Bone marrow (tissue), 2 donors: ENCODE measurements at regions not wholly inside any gene's neighbourhood (a gene's known extent, or its start where the extent isn't known, plus 50 kb on each side); places are given as distances from the start of the nearest gene placed in this dataset.
A peak's percentile ranks its signal among the peaks of the same experiment; 100 is the strongest.

Experiments used
- DNase-seq, 2 donors: peaks; one replicate each; lab custom pipeline; 2025; lab: John Stamatoyannopoulos, UW

DNA sequence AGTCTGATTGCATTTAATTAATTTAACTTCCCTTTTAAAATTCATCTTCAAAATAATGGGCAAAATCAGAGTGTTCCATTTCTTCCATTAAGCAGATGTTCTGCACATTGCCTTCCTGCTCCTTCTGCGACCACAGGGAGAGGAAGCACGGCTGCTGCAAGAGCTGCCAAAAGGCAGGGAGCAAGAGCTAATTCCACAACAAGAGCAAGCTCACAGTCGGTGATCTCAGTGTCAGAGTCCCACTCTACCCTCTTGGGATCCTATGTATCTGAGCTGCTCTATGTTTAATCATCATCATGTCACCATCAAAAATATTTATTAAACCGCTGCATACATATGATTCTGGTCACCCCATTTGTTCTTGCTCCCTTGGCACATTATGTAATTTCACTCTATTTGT lies 255.3 kb upstream of the CAMK1G start:
- no peak for DNase-seq

- no peak for DNase-seq
These were observed 248.3 kb upstream of the CAMK1G start for GRCh38 chr1:209335178-209335577.

DNA sequence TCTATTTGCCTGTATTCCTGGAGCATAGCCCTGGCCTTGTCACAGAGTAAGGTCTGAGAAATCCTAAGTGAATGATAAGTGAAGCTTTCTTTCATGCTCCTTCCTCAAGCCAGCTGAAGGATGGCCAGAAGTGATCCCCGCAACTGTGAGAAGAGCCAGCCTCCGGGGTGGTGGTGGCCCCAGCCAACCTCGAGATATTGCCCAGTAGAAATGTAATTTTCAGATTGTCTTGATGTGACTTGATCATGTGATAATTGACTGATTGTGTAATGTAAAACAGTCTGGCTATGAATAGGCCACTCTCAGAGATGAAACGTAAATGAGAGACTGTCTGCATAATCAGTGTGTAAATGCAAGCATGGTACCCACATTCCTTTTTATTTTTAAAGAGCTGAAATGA lies 242.4 kb upstream of the CAMK1G start:
- DNase-seq: no peak

- no peak for DNase-seq
These were observed 241.7 kb upstream of the CAMK1G start for GRCh38 chr1:209341673-209342420.

DNA sequence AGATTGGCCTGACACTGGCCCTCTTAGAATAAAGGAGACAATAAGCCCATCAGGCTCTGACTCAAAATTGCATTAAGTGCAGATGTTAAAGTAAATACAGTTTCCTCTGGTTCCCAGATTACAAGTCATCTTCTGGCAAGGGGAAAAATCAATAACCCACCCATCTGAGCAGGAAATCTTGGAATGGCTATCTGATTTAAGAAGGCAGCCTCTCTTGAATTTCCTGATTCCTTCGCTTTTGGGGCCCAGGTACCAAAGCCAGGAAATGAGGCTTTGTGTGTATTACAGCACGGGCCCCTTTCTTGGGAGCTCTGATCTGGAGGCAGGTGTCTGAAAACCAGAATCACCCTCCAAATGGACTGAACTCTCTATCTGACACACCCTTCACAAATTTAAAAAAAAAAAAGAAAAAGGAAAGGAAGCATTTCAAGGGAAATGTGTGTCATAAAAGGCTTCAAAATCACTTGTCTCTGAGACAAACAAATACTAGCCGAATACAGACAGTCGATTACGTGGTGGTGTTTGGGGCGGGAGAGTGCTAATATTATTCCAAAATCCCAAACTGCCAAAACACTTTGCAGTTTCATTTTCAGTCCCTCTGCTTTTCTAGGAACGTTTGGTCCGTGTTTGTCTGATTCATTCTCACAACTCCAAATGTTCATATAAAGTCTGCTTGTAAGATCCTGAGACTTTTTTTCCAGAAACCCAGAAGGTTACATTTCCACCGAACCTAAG lies 240.9 kb upstream of the CAMK1G start:
- no peak for DNase-seq

GRCh38 chr1:209343511-209343910 lies 240.0 kb upstream of the CAMK1G start:
- no peak for DNase-seq

- DNase-seq: no peak
These were observed 239.4 kb upstream of the CAMK1G start for GRCh38 chr1:209344156-209344555.

GRCh38 chr1:209349363-209350308 lies 233.9 kb upstream of the CAMK1G start:
- no peak for DNase-seq

DNA sequence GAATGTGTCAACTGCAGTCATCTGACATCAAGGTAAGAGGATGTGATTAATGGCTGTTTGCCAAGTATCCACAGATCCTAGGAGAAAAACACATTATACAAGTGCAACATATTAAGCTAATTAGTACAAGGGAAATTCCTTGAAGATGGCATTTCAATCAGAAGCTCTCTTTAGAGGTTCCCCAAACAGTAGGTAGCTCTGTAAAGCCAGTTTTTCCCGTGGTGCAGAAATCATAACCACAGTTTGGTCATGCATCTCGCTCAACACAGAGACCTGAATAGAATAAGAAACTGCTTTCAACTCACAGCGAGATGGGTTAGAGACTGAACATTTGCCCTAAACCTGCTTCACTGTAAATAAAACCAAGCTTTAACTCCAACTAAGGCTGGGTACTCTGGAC lies 230.5 kb upstream of the CAMK1G start:
- DNase-seq: no peak

GRCh38 chr1:209354111-209354839 lies 229.2 kb upstream of the CAMK1G start:
- peak in 1 of 2 donors; percentile 36 for DNase-seq

DNA sequence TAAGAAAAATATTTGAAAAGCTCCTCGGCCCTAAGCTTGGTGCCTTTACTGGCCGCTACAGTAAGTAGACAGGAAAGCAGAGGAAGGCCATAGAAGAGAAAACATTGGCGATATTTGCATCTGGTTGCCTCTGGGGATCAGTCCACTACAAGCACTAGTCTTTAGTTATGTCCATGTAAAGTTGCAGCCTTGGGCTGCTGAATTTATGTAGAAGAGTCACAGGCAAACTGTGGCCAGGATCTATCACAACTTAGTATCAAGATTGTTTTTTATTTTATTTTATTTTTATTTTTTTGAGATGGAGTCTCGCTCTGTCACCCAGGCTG lies 228.7 kb upstream of the CAMK1G start:
- DNase-seq: no peak

DNA sequence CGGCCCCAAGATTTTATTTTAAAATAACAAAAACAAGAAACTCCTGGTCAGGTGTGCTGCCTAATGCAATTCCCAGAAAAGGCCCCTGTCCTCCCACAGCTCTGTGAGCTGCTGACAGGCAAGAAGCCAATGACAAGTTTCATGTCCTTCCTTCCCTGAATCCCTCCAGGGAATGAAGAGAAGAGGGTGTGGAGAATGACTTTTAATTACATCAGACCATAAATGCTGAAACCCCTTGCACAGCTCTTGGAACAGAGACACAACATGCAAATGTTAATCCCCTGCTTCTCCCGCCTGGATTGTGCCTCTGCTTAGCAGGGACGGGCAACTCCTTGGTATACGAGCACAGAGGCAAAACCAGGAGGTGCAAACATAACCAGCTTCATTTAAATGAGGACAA lies 228.1 kb upstream of the CAMK1G start:
- DNase-seq: no peak

DNA sequence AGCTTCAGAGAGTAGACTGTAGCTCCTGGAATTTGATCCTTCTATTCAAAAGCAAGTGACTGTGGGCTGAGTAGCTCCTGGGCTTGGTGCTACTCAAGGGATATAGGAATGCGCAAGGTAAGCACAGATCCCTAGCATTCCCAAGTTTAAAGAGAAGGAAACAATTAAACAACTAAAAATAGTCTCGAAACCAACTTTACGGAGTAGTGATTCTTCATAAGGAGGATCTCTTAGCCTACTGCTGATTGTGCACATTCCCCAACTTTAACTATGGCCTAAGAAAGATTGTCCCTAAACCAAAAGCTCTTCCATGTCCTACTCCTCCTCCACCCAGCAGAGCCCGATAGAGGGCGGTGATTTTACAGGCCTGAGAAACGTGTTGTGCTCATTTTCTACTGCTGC lies 226.5 kb upstream of the CAMK1G start:
- no peak for DNase-seq

DNA sequence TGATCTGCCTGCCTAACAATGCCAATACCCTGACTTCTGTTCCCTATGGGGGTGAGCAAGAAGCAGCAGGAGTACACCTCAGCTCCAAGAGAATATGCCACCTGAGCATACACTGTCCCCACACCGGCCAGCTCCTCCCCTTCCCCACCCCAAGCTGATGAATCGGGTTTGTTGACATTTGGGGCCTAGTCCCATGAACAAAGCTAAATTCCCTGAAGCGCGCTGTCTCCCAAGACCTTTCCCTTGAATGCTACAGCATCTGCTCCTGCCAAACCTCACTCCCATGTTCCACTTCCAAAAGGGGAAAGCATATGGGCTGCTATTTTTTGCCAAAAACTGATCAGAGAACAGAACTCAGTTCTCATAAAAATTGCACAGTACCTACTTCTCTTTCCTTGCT lies 220.4 kb upstream of the CAMK1G start:
- DNase-seq: no peak

DNA sequence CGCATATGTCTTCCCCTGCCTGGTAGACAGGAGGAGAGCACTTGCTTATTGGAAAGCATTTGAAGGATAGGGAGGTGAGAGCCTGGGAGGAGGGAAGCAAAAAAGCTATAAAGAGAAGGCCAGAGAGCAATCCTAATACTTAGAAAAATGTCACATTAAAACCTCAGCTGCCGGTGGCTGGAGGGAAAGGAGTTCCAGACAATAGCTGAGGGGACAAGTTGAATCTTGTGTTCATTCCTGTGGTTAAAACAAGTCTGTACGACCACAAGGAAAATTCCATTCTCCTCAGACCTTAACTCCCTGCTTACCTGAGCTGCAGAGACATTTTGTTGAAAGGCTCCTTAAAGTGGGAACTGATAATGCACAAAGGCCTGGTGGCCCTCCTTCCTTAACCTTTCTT lies 218.8 kb upstream of the CAMK1G start:
- DNase-seq: no peak

- DNase-seq: no peak
These were observed 216.3 kb upstream of the CAMK1G start for GRCh38 chr1:209367061-209367772.

DNA sequence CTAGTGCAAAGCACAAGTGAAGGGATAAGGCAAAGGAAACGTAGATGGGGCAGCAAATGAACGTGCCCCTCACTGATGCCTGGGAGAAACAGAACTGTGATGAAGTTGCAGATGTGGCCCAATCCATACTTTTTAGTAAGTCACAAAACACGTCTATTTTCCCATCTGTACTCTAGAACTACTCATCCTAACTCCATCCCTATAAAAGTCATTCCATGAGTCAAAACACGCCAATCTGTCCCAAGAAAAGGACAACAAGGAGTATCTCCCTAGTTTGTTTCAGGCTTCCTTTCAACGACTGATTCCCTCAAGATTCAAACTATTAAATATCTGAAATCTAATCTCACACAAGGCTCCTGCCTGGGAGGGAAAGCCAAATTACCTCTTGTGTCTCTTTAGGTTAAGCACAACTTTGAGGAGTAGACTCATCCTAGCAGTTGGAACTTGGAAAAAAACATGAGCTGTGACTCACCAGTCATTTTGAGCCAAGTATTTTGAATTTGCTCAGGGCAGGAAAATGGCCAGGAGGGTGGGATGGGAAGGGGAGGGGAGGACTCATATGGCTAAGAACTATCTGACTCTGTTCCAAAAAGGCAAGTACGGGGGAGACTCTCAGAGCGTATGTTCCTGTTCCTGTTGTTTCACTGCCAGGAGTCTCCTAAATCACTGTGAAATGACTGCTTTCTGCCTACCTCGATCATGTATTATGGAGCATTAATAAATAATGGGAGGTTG lies 214.5 kb upstream of the CAMK1G start:
- DNase-seq: no peak

- no peak for DNase-seq
These were observed 213.1 kb upstream of the CAMK1G start for GRCh38 chr1:209370241-209370995.

DNA sequence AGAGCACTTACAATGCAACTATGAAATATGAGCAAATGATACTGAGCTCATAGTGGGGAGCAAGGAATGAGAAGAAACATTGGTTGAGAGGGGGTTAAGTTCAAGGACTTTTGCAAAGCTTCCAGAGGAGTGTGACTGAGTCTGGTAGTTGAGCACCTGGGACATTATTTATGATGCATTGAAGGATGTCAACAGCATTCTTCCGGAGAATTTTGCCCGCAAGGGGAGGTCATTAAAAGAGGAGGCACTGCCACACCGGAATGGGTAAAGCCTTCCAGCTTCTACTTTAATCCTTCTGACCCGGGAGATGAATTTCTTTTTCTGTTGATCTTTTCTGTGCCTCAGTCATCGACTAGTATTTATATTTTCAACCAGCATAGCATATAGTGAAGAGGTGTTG lies 208.4 kb upstream of the CAMK1G start:
- no peak for DNase-seq
